ENCODE measurements at regions not wholly inside any gene's neighbourhood (a gene's known extent, or its start where the extent isn't known, plus 50 kb on each side); places are given as distances from the start of the nearest gene placed in this dataset.

GRCh38 chr1:19562847-19563246 is 77.5 kb upstream of the CAPZB start:
- H3K27ac Mint-ChIP-seq: no peak overlapping the region

GRCh38 chr1:19560480-19560879 is 75.1 kb upstream of the CAPZB start:
- ChIA-PET POLR2A (no interaction called here), CTCF (no interaction called here)
- no peak for TF ChIP-seq CTCF (IDR thresholded peaks at IDR 0.05)
- H3K27me3 Mint-ChIP-seq: peaks cover 8% of the 10 kb centered on the region
- ATAC-seq (ENCODE audit: low read depth) (no peak), DNase-seq (no peak)
- intact Hi-C loops (cut with micrococcal nuclease): no loop called here
- H3K4me1 Mint-ChIP-seq: no peaks in the 10 kb centered on the region
- H3K4me3 Mint-ChIP-seq: no peak overlapping the region
- H3K27ac Mint-ChIP-seq: no peak overlapping the region
- no peaks in the 10 kb centered on the region for H3K36me3 Mint-ChIP-seq (ENCODE audit: low read depth)
- H3K9me3 Mint-ChIP-seq: no peaks in the 10 kb centered on the region

More at GRCh38 chr1:19562847-19563246, 77.5 kb upstream of the CAPZB start:
- DNase-seq (no peak), ATAC-seq (ENCODE audit: low read depth) (no peak)
- CTCF ChIA-PET: no interaction called here
- H3K36me3 Mint-ChIP-seq (ENCODE audit: low read depth): no peaks in the 10 kb centered on the region
- no peak overlapping the region for H3K4me3 Mint-ChIP-seq
- intact Hi-C loops (cut with micrococcal nuclease): no loop called here
- peaks cover 6% of the 10 kb centered on the region for H3K27me3 Mint-ChIP-seq
- H3K9me3 Mint-ChIP-seq: no peaks in the 10 kb centered on the region
- POLR2A ChIA-PET: interaction anchor here (1.1 kb wide), 1 partner anchor 34 kb away, joined by 3 read pairs; a partner anchor contains a TSS
- H3K4me1 Mint-ChIP-seq: no peaks in the 10 kb centered on the region
- no peak for TF ChIP-seq CTCF (IDR thresholded peaks at IDR 0.05)

- Mint-ChIP-seq H3K4me1 (no peaks in the 10 kb centered on the region), H3K9me3 (no peaks in the 10 kb centered on the region), H3K27ac (no peak overlapping the region), H3K4me3 (no peak overlapping the region), H3K27me3 (peaks cover 8% of the 10 kb centered on the region), H3K36me3 (ENCODE audit: low read depth) (no peaks in the 10 kb centered on the region)
- CTCF ChIA-PET: no interaction called here
- DNase-seq: no peak
- TF ChIP-seq CTCF (IDR thresholded peaks at IDR 0.05): no peak
- ATAC-seq (ENCODE audit: low read depth): no peak
- POLR2A ChIA-PET: no interaction called here
- intact Hi-C loops (cut with micrococcal nuclease): no loop called here
Observed at GRCh38 chr1:19559641-19560040, 74.3 kb upstream of the CAPZB start.

DNA sequence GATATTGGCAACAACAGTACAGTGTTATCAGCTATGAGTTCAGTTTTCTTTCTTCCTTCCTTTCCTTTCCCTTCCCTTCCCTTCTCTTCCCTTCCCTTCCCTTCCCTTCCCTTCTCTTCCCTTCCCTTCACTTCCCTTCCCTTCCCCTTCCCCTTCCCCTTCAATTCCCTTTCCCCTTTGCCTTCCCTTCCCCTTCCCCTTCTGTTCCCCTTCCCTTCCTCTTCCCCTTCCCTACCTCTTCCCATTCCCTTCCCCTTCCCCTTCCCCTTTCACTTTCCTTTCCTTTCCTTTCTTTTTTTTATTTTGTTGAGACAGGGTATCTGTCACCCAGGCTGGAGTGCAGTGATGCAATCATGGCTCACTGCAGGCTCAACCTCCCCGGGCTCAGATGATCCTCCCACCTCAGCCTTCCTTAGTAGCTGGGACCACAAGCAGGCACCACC is 72.3 kb upstream of the CAPZB start:
- TF ChIP-seq CTCF (IDR thresholded peaks at IDR 0.05): no peak
- no peaks in the 10 kb centered on the region for H3K9me3 Mint-ChIP-seq
- no peak overlapping the region for H3K27ac Mint-ChIP-seq
- ATAC-seq (ENCODE audit: low read depth): no peak
- CTCF ChIA-PET: no interaction called here
- no peak overlapping the region for H3K4me3 Mint-ChIP-seq
- H3K4me1 Mint-ChIP-seq: no peaks in the 10 kb centered on the region
- intact Hi-C loops (cut with micrococcal nuclease): no loop called here
- H3K36me3 Mint-ChIP-seq (ENCODE audit: low read depth): no peaks in the 10 kb centered on the region
- DNase-seq: no peak
- H3K27me3 Mint-ChIP-seq: peaks cover 8% of the 10 kb centered on the region
- POLR2A ChIA-PET: no interaction called here

DNA sequence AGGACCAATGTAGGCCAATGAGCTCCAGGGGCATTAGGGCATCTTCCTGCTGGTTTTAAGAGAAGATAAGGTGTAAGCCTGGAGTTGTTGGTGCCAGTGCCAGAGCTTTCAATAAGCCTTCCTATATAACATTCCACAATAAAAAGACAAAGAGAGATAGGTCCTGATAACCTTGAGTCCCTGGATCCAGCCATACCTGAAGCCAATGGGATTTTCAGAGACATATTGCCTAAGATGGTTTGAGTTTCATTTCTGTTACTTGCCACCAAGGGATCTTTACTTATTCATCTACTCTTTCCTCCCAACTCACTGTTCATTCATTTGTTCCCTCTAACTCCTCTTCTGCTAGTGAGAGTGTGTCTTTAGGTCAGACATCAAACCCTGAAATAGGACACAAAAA is 68.8 kb upstream of the CAPZB start:
- no peak for ATAC-seq (ENCODE audit: low read depth)
- no peak overlapping the region for H3K4me3 Mint-ChIP-seq
- H3K27ac Mint-ChIP-seq: no peak overlapping the region
- H3K4me1 Mint-ChIP-seq: no peaks in the 10 kb centered on the region
- ChIA-PET CTCF (no interaction called here), POLR2A (no interaction called here)
- intact Hi-C loops (cut with micrococcal nuclease): no loop called here
- H3K27me3 Mint-ChIP-seq: peaks cover 11% of the 10 kb centered on the region
- no peak for DNase-seq
- H3K9me3 Mint-ChIP-seq: peaks cover 9% of the 10 kb centered on the region
- peaks cover 5% of the 10 kb centered on the region for H3K36me3 Mint-ChIP-seq (ENCODE audit: low read depth)
- TF ChIP-seq CTCF (IDR thresholded peaks at IDR 0.05): no peak
